ENCODE measurements at regions not wholly inside any gene's neighbourhood (a gene's known extent, or its start where the extent isn't known, plus 50 kb on each side); places are given as distances from the start of the nearest gene placed in this dataset.

DNA sequence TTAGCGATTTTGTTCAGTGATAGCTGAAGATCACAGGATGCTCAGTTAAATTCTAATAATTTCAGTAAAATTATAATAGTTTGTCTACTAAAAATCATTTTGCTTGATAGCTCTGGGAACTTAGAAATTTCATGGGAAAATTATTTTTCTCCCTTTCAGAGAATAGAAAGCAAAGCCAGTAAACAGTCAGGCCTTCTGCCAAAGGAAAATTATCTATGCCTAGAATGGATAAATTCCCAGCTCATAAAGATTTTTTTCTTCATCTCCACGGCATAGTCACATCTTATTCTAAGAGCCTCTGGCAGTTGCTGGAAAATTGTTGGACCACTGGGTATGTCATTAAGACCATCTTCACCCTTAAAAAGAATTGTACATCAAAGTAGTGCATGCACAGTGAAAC, 169.6 kb upstream of the ANO3 start:
- DNase-seq (ENCODE audit: low read depth, low spot score), result no peak

- no peak for DNase-seq (ENCODE audit: low read depth, low spot score)
These were observed 145.5 kb upstream of the ANO3 start for GRCh38 chr11:26186389-26186788.

DNA sequence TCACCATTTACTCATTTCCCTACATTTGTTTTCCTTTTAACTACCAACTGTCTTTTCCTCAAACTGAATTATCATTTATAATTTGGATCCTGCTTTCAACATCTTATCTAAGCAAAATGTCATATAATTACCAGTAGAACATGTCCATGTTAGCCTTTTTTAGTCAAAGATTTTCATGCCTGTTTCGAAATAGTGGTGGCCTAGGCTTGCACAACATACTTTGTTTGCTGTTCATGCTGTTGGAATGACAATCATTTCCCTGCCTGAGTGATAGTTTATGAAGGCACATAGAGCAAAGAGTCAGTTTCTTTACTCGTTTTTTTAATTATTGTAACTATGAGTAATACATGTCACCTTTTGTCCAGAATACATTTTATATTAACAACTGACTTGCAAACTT, 144.3 kb upstream of the ANO3 start:
- DNase-seq (ENCODE audit: low read depth, low spot score), result no peak

DNA sequence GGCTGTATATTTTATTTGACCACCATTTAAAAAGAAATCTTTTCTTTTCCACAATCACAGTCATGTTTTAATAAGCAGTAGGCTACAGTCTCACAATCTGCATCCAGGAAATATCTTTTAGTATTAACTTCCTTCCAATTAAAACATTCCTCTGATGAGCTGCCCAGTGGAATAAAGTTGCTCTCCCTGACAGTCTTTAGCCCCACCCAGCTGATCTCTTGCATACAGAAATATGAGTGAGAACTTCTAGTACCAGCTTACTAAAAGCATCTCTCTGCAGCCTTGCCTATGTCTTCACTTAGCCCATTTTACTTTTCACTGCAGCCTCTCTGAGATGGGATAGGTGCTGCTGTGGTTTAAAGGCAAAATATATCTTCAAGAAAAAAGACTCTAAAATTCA, 143.4 kb upstream of the ANO3 start:
- no peak for DNase-seq (ENCODE audit: low read depth, low spot score)

GRCh38 chr11:26191193-26191592, 140.7 kb upstream of the ANO3 start:
- DNase-seq (ENCODE audit: low read depth, low spot score), result no peak

GRCh38 chr11:26193694-26194365, 138.1 kb upstream of the ANO3 start:
- DNase-seq (ENCODE audit: low read depth, low spot score), result no peak

GRCh38 chr11:26194881-26195280, 137.0 kb upstream of the ANO3 start:
- no peak for DNase-seq (ENCODE audit: low read depth, low spot score)

GRCh38 chr11:26198532-26199096, 133.3 kb upstream of the ANO3 start:
- DNase-seq (ENCODE audit: low read depth, low spot score), result no peak

DNA sequence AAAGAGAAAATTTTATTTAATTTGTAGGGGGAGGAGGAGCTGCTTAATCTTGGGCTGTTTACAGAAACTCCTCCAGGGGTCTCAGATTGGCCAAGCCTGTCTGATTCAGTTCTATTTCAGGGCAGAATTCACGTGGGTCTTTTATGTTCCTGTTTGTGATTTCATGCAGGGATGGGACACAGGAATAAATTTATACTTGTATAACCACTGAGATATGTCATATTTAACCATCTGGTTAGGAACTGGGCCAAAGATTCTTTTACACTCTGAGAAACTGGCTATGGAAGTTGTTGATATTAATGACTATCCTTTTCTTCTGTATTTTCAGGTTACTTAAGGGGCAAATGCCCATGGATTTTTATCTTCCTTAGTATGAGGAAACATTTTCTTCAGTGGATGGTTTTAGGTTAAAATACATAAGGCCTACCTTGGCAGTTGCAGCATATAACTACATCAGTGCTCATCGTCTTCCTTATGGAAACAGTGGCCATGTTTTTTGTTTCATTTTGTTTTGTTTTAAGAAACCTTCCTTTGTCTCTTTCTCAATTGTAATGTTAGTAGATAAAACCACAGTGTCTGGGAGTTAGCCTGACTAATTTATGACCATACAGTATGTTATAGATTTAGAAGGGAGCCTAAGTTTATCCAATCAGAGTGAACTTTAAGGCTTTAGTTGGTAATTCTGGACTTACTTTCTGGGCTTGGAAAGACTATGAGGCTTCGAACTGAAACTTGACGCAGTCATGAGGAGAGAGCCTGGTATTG, 132.4 kb upstream of the ANO3 start:
- no peak for DNase-seq (ENCODE audit: low read depth, low spot score)

GRCh38 chr11:26201411-26201810, 130.5 kb upstream of the ANO3 start:
- no peak for DNase-seq (ENCODE audit: low read depth, low spot score)

DNA sequence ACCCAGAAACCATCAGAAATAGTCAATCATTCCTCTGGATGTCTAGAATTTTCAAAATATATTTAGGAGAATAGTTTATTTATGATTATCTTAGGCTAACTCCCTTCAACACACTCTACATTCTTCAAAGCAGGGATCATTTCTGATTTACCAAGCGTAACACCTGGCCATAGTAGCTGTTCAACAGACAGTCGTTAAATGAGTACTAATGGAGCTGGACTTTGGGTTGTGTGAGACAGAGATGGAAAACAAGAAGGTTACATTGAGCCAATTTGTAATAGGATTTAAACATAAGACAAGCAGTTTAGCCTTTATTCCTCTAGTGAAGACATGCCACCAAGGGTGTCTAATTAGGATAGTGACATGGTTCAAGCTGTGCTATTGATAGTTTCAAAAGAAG, 129.2 kb upstream of the ANO3 start:
- no peak for DNase-seq (ENCODE audit: low read depth, low spot score)

DNA sequence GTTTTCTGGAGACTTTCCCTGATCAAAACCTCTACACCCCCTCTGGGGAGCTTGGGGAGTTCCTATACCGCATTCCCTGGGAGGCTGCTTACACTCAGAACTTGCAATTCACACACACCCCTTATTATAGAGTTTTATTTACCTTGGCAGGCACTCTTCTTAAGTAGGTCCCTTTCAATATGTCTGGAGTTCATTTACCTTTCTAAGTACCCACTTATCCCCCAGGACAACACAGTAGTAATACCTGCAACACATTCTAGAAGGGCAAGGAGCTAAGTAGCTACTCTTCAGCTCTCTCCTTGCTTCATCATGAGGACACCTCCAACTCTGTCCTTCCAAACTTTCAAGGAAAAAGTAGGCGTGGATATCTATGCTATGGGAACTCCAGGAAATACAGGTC, 127.8 kb upstream of the ANO3 start:
- DNase-seq (ENCODE audit: low read depth, low spot score), result no peak

- DNase-seq (ENCODE audit: low read depth, low spot score), result no peak
These were observed 127.1 kb upstream of the ANO3 start for GRCh38 chr11:26204839-26205238.

- no peak for DNase-seq (ENCODE audit: low read depth, low spot score)
These were observed 112.5 kb upstream of the ANO3 start for GRCh38 chr11:26219183-26220117.

GRCh38 chr11:26225646-26226045, 106.3 kb upstream of the ANO3 start:
- no peak for DNase-seq (ENCODE audit: low read depth, low spot score)

- no peak for DNase-seq (ENCODE audit: low read depth, low spot score)
These were observed 104.6 kb upstream of the ANO3 start for GRCh38 chr11:26227301-26227746.

GRCh38 chr11:26227883-26228502, 103.9 kb upstream of the ANO3 start:
- no peak for DNase-seq (ENCODE audit: low read depth, low spot score)

- no peak for DNase-seq (ENCODE audit: low read depth, low spot score)
These were observed 103.2 kb upstream of the ANO3 start for GRCh38 chr11:26228778-26229177.

GRCh38 chr11:26229257-26229656, 102.7 kb upstream of the ANO3 start:
- no peak for DNase-seq (ENCODE audit: low read depth, low spot score)

DNA sequence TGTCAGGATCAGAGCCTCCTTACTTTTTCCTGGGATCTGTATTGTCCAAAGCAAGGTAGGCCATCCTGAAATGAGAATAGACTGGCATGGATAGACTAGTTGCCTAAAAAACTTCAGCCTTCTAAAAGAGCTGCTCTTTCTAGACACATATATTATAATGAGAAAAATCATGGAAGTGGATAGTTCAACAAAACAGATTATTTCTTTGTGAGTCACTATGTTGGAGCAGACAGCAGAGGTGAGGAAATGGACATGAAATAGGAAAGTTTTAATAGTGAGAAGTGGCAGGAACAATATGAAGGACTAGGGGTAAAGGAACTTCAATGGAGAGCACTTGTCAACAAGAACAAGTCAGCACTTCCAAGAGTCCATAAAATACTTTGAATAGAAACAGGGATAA, 101.9 kb upstream of the ANO3 start:
- no peak for DNase-seq (ENCODE audit: low read depth, low spot score)

DNA sequence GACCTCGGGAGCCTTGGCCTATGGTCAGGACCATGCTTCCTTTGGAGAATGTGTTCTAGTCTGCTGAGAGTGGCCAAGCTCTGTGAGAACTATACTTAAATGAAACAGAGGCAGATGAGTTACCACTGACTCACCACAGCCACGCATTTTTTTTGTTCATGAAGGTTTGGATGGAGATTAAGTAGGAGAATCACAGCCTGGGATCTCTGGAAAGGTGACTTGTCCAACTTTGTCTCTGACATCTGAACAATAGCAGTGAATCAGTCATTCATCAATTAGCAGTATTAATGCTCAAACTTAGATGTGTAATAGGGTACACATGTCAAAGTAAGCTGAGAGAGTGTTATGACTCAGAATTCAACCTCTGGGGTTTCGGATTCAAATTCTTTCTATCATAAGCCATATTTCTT, 100.7 kb upstream of the ANO3 start:
- no peak for DNase-seq (ENCODE audit: low read depth, low spot score)

All from iPS DF 19.7 (cell line).